KG1 (cell line): ENCODE measurements at regions not wholly inside any gene's neighbourhood (a gene's known extent, or its start where the extent isn't known, plus 50 kb on each side); places are given as distances from the start of the nearest gene placed in this dataset.
A peak's percentile ranks its signal among the peaks of the same experiment; 100 is the strongest.
"Not testable (repeated sequence)": the region's sequence is repeated elsewhere in the genome, so short reads cannot be mapped to it uniquely, and the experiment has no call there.

Experiments used
- DNase-seq: peaks from one replicate; lab custom pipeline; 2025; lab: John Stamatoyannopoulos, UW

- not testable (repeated sequence) for DNase-seq
These were observed 57.4 kb downstream of the FTHL17 start for GRCh38 chrX:31014474-31014873.

- DNase-seq, result no peak
These were observed 59.3 kb downstream of the FTHL17 start for GRCh38 chrX:31012509-31013025.

GRCh38 chrX:31007321-31007720 lies 64.5 kb downstream of the FTHL17 start:
- DNase-seq, result no peak

GRCh38 chrX:31006027-31006426 lies 65.8 kb downstream of the FTHL17 start:
- no peak for DNase-seq

GRCh38 chrX:30997411-30997810 lies 74.4 kb downstream of the FTHL17 start:
- DNase-seq, result no peak

DNA sequence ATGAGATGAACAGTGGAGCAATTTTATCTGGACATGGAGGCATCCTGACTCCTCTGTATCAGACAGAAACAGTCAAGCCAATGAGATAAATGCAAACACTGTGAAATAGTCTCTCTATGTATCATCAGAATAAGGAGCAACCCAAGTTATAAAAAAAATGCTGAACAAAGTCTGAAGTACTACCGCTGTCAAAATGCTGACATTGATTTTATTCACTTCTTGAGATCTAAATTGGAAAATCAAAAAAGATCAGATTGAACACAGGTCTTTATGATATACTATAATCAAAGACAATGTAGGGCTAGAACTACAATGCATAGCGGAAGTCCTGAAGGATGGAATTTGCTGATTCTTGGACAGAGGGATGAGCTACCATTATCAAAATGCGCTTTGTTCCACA lies 76.1 kb downstream of the FTHL17 start:
- DNase-seq, result no peak

DNA sequence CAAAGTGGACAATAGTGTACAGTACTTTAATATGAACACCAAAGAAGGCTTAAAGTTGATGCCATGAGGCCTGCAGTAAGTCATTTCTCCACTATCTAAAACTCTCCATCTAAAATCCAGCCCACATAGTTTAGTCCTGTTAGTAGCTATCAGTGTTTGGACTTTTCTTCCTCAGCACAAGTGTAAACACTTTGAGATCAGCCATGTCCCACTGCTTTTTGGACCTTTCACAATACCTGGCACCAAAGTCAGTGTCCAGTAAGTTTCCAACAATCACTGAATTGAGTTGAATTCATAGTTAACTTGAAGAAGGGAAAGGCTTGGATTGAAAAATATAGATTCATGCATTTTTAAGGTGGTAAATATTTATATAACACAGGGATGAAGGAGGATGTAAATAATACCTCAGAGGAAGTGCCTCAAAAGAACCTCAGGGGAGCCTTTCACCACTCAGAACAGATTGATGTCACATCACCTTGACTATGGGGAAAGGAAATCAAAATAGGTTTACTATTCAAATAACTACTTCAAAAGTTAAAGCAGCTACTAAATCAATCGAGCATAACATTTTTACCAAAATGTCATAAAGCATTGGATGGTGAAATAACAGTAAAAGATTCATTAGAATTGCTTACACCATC lies 76.7 kb downstream of the FTHL17 start:
- no peak for DNase-seq

DNA sequence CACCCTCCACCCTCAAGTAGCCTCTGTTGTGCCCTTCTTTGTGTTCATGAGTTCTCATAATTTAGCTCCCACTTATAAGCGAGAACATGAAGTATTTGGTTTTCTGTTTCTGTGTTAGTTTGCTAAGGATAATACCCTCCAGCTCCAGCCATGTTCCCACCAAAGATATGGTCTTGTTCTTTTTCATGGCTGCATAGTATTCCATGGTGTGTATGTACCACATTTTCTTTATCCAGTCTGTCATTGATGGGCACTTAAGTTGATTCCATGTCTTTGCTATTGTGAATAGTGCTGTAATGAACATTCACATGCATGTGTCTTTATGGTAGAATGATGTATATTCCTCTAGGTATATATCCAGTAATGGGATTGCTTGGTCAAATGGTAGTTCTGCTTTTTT lies 77.8 kb downstream of the FTHL17 start:
- not testable (repeated sequence) for DNase-seq

- DNase-seq, result no peak
These were observed 79.4 kb downstream of the FTHL17 start for GRCh38 chrX:30992381-30992904.

DNA sequence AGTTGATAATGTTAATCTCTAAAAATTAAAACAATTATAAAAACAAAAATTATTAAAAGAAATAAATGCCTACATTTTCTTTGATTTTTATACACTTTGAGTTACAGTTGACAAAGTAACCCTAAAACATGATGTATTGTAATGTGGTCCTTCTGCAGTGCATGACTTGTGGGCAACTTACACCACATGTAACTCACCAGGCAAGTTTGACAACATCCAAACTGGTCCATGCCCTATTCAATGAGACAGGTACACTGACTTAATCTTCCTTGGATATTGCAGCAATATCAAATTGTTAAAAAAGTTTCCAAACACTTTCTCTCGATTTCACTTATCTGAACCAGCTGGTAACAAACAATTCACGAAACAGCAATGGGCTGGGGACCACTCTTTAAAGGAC lies 81.5 kb downstream of the FTHL17 start:
- no peak for DNase-seq

- no peak for DNase-seq
These were observed 89.4 kb downstream of the FTHL17 start for GRCh38 chrX:30982467-30982866.

DNA sequence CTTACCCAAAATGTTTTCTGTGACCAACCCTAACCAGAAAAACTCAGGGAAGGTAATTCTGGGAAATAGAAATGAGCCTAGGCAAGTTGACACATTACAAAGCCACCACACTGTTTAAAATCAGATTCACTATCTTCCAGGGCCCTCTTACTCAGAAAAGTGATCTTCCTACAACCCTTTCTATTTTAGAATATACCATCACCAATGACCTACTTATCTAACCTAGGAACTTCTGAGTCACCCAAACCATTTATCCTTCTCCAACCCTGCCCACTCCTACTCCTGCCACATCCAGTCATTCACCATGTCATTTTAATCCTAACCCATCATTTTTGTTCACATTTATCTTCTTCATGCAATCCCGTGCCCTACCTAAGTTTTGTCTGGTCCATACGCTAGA lies 89.9 kb downstream of the FTHL17 start:
- DNase-seq, result no peak

- DNase-seq, result no peak
These were observed 90.2 kb upstream of the TAB3 start for GRCh38 chrX:30979271-30979670.

DNA sequence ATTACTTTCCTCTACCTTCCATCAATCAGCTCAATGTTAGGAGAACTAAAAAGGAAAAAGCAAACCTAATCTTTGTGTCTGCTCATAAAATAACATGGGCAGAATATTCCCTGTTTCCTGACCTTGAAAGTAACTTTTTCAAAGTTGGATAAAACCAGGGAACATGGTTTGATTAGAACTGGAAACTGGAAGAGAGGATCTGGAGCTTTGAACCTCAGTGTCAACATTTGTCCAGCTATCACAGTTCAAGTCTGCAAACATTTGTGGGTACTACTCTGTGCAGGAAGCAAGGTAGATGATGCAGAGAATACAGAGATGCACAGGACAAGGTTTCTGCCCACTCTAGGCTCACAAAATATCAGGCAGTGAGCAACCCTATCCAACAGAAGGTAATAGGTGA lies 86.4 kb upstream of the TAB3 start:
- no peak for DNase-seq

DNA sequence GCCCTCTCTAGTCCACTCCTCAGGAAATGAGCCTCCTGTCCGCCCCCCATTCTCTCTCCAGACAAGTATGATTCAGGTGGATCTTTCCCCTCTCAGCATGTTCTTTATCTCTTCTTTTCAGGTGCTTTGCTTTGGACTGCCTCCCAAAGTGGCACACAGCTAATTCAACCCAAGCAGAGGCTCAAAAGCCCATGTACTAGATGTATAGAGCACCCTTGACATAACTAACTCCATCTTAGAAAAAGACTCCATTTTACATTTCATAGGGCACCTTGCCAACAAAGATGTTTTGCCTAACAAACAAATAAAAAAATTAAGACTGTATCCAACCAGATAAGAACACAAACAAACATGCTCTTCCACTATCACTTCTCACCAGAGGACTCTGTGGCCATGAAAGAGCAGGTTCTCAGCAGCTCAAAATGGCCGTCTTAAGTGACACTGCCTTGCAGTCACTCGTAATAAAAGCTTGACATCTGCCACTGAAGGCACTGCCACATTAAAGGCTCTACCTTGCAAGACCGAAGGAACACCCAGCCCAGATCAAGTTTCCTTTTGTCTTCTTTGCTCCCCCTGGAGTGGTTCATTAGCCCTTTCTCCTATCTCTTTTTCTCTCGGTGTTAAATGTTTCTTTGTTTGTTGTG lies 84.9 kb upstream of the TAB3 start:
- DNase-seq, result no peak

DNA sequence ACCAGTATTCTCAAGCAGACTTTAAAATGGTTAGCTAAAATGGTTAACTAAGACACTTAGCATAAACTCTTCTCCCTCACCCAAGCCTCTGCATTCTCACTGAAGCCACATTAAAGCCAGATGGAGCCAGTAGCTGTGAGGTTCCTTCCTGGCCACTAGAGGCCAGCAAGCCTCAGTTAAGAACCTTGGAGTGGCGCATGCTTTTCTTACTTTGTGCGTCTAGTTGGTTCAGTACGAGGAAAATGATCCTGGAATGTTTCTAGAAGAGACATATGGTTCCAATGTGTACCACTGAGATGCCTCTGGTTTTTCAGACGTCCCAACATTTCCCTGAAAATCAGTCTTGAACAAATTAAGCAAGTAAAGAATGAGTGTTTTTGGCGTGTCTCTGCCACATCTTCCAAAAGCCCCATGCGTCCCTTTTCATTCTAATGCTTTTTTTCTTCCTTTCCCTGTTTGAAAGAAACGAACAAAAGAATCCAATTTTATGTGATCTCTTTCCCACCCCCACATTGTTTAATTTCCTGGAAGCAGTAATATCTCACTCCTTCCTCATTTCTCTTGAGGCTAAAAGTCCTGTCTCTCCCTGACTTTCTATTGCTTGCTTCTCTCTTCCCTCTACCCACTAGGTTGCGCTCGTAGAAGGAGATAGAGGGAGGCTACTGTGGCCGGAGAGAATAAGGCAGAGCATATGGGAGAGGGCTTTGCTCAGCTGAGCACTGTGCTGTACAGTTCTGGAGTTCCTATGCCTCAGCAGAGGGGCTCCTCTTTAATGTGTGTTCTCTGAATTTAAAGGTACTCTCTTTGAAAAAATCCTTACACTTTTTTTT lies 82.9 kb upstream of the TAB3 start:
- peak; percentile 1 for DNase-seq

- DNase-seq, result no peak
These were observed 78.5 kb upstream of the TAB3 start for GRCh38 chrX:30967516-30967915.

DNA sequence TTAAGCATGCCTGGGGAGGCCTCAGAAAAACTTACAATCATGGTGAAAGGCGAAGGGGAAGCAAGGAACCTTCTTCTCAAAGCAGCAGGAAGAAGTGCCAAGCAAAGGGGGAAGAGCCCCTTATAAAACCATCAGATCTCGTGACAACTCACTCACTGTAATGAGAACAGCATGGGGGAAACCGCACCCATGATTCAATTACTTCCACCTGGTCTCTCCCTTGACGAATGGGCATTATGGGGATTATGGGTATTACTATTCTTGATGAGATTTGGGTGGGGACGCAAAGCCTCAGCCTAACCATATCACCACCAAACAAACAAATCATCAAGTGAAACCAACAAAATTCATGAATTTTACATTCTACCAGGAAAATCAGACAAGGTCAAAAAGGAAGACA lies 76.7 kb upstream of the TAB3 start:
- no peak for DNase-seq

- DNase-seq, result no peak
These were observed 72.5 kb upstream of the TAB3 start for GRCh38 chrX:30961387-30962174.

DNA sequence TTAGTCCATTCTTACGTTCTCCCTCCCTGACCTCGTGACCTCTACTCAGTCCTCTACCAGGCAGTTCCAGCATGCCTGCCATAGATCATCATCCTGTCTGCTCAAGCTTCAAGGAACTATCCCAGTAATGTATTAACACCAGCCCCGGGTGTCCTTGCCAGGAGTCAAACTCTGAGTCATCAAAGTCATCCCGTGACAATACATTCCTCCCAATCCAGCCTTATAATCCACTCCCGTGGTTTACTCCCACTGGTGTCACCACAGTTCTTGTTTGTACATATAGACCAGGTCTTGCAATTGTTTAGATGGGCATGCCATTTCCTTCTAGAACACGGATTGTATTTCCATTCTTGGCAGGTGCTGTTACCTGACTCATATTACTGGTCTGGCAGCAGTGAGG lies 68.7 kb upstream of the TAB3 start:
- DNase-seq, result no peak

GRCh38 chrX:30955687-30956086 lies 66.6 kb upstream of the TAB3 start:
- no peak for DNase-seq

DNA sequence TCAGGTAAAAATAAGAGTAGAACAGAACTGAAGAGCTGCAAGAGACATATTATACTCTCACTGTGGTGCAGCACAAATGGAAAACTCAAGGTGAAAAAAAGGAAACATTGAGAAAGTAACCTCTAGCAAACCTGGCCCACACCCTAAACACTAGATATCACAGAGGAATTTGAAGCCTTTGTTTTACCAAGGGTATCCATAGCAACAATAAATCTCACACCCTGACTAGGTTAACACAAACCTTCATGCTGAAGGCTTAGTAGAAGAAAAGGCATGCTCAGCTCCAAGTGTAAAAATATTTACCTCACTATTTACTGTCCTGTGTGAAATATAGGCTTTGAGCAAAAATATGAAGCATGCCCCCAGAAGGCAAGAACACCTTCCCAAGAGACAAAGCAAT lies 61.9 kb upstream of the TAB3 start:
- no peak for DNase-seq
